GM12878 (cell line): ENCODE measurements at regions not wholly inside any gene's neighbourhood (a gene's known extent, or its start where the extent isn't known, plus 50 kb on each side); places are given as distances from the start of the nearest gene placed in this dataset.

Experiments used
- ATF3 ChIP-seq: IDR thresholded peaks from 2 replicates; pipeline ENCODE4 v1.6.1; 2011; ENCODE audit warnings: low read depth, mild to moderate bottlenecking, low read length, moderate library complexity, borderline replicate concordance; ENCODE audit errors: extremely low read depth
- CREM ChIP-seq: IDR thresholded peaks from 2 replicates; pipeline ENCODE4 v1.6.1; 2014; ENCODE audit warnings: antibody characterized with exemption, low read depth
- CUX1 ChIP-seq: IDR thresholded peaks from 2 replicates; pipeline ENCODE4 v1.6.1; 2012; ENCODE audit warnings: improper control_type of control experiment, low read depth, low read length; ENCODE audit not compliant: insufficient replicate concordance
- E2F8 ChIP-seq: fragments of 450-650 bp; IDR thresholded peaks from 2 replicates; pipeline ENCODE4 v1.6.1; 2018; ENCODE audit warnings: mild to moderate bottlenecking, low read depth, moderate library complexity; ENCODE audit not compliant: partially characterized antibody
- IKZF2 ChIP-seq, 2 experiments: fragments of 450-650 bp; IDR thresholded peaks; 2 replicates each; pipeline ENCODE4 v1.6.1; 2017; ENCODE audit warnings: mild to moderate bottlenecking in 2 of 2, moderate library complexity in 2 of 2
- JUND ChIP-seq: IDR thresholded peaks from 2 replicates; pipeline ENCODE4 v1.6.1; 2012; ENCODE audit warnings: low read depth, mild to moderate bottlenecking, low read length, improper control_type of control experiment, moderate library complexity
- POLR2AphosphoS5 ChIP-seq: IDR thresholded peaks from 2 replicates; pipeline ENCODE4 v1.6.1; 2011; ENCODE audit warnings: mild to moderate bottlenecking, low read length, inconsistent platforms
- SUZ12 ChIP-seq: fragments of 200-600 bp; sonication (generic); IDR thresholded peaks from one replicate; pipeline ENCODE4 v1.6.1; 2018; ENCODE audit warnings: antibody characterized with exemption, mild to moderate bottlenecking; ENCODE audit not compliant: unreplicated experiment
- ZNF274 ChIP-seq: IDR thresholded peaks from one replicate; pipeline ENCODE4 v1.8.0; 2011; ENCODE audit not compliant: insufficient read length, insufficient read depth

- no peak for TF ChIP-seq E2F8
- TF ChIP-seq ZNF274 = no peak
- TF ChIP-seq POLR2AphosphoS5 = no peak
- TF ChIP-seq JUND = no peak
- no peak for TF ChIP-seq SUZ12
- no peak for TF ChIP-seq CREM
- TF ChIP-seq ATF3 = no peak
- TF ChIP-seq CUX1 = no peak
- TF ChIP-seq IKZF2 (IDR thresholded peaks at IDR 0.05) = no peak
These were observed 736.4 kb upstream of the LRFN5 start (continued) for GRCh38 chr14:40870252-40870651.
